ENCODE measurements at regions not wholly inside any gene's neighbourhood (a gene's known extent, or its start where the extent isn't known, plus 50 kb on each side); places are given as distances from the start of the nearest gene placed in this dataset.

DNA sequence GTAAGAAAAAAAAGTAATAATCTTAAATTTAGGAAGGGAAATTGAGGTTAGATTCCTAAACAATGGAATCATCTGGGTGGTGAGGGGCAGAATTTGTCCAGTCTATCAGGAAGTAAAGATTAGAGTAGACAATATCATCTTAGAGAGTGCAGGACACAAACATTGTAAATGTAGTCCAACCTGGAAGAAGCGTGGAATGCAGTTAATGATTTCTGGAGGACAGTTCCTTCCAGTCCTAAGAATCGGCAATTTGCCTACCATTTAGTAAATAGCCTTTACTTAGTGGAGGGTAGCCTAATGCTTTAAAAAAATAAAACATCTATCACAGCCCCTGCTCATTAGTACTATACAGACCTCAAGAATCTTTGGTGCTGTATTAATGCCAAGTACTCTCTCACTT lies 147.5 kb upstream of the TTC29 start:
- Histone ChIP-seq H3K9me3 (no peaks in the 10 kb centered on the region), H3K27me3 (replicated peaks; ENCODE audit: insufficient read depth) (no peaks in the 10 kb centered on the region), H3K4me3 (no peak overlapping the region), H3K4me1 (replicated peaks) (no peaks in the 10 kb centered on the region), H3K36me3 (no peaks in the 10 kb centered on the region), H3K27ac (no peak overlapping the region)
- 30% methylated on average over 2 of the region's 2 CpGs for WGBS
- no peak for DNase-seq (ENCODE audit: low spot score)
- TF ChIP-seq, protein P1, sequence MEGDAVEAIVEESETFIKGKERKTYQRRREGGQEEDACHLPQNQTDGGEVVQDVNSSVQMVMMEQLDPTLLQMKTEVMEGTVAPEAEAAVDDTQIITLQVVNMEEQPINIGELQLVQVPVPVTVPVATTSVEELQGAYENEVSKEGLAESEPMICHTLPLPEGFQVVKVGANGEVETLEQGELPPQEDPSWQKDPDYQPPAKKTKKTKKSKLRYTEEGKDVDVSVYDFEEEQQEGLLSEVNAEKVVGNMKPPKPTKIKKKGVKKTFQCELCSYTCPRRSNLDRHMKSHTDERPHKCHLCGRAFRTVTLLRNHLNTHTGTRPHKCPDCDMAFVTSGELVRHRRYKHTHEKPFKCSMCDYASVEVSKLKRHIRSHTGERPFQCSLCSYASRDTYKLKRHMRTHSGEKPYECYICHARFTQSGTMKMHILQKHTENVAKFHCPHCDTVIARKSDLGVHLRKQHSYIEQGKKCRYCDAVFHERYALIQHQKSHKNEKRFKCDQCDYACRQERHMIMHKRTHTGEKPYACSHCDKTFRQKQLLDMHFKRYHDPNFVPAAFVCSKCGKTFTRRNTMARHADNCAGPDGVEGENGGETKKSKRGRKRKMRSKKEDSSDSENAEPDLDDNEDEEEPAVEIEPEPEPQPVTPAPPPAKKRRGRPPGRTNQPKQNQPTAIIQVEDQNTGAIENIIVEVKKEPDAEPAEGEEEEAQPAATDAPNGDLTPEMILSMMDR (IDR thresholded peaks at IDR 0.05): no peak
- TF ChIP-seq POLR2AphosphoS5 (IDR thresholded peaks at IDR 0.05) (no peak), POLR2A (IDR thresholded peaks at IDR 0.05) (no peak)
- intact Hi-C loops (cut with DNase I): no loop called here

GRCh38 chr4:147094238-147094637 lies 148.6 kb upstream of the TTC29 start:
- Histone ChIP-seq H3K36me3 (no peaks in the 10 kb centered on the region), H3K27ac (no peak overlapping the region), H3K4me1 (replicated peaks) (no peaks in the 10 kb centered on the region), H3K4me3 (no peak overlapping the region), H3K9me3 (no peaks in the 10 kb centered on the region), H3K27me3 (replicated peaks; ENCODE audit: insufficient read depth) (no peaks in the 10 kb centered on the region)
- WGBS: 89% methylated on average over 2 of the region's 2 CpGs
- TF ChIP-seq POLR2A (IDR thresholded peaks at IDR 0.05) (no peak), POLR2AphosphoS5 (IDR thresholded peaks at IDR 0.05) (no peak)
- TF ChIP-seq, protein P1 (IDR thresholded peaks at IDR 0.05): no peak
- intact Hi-C loops (cut with DNase I): no loop called here
- no peak for DNase-seq (ENCODE audit: low spot score)

GRCh38 chr4:147096667-147097604 lies 151.3 kb upstream of the TTC29 start:
- Histone ChIP-seq H3K27ac (no peak overlapping the region), H3K27me3 (replicated peaks; ENCODE audit: insufficient read depth) (no peaks in the 10 kb centered on the region), H3K4me1 (replicated peaks) (no peaks in the 10 kb centered on the region), H3K36me3 (no peaks in the 10 kb centered on the region), H3K4me3 (no peak overlapping the region), H3K9me3 (no peaks in the 10 kb centered on the region)
- WGBS: 29% methylated on average over 6 of the region's 6 CpGs
- intact Hi-C loops (cut with DNase I): loop anchor here (5.0 kb wide), 2 partner anchors 80 to 755 kb away; no protein-coding TSS in a partner anchor
- no peak for DNase-seq (ENCODE audit: low spot score)
- no peak for TF ChIP-seq POLR2AphosphoS5 (IDR thresholded peaks at IDR 0.05)
- TF ChIP-seq, protein P1 (IDR thresholded peaks at IDR 0.05): peak; percentile 49 to 78 (median 77)

- DNase-seq (ENCODE audit: low spot score): no peak
- Histone ChIP-seq H3K27ac (no peak overlapping the region), H3K4me1 (replicated peaks) (no peaks in the 10 kb centered on the region), H3K27me3 (replicated peaks; ENCODE audit: insufficient read depth) (no peaks in the 10 kb centered on the region), H3K9me3 (no peaks in the 10 kb centered on the region), H3K4me3 (no peak overlapping the region), H3K36me3 (no peaks in the 10 kb centered on the region)
- WGBS: 70% methylated on average over 2 of the region's 2 CpGs
- intact Hi-C loops (cut with DNase I): no loop called here
- TF ChIP-seq POLR2A (IDR thresholded peaks at IDR 0.05): no peak
- TF ChIP-seq, protein P1 (IDR thresholded peaks at IDR 0.05): no peak
Observed at GRCh38 chr4:147101678-147102077, 156.0 kb upstream of the TTC29 start.

- Histone ChIP-seq H3K36me3 (no peaks in the 10 kb centered on the region), H3K27ac (no peak overlapping the region), H3K9me3 (no peaks in the 10 kb centered on the region), H3K4me1 (replicated peaks) (no peaks in the 10 kb centered on the region), H3K27me3 (replicated peaks; ENCODE audit: insufficient read depth) (no peaks in the 10 kb centered on the region), H3K4me3 (no peak overlapping the region)
- 80% methylated on average over 1 of the region's 1 CpG for WGBS
- TF ChIP-seq POLR2AphosphoS5 (IDR thresholded peaks at IDR 0.05) (no peak), POLR2A (IDR thresholded peaks at IDR 0.05) (no peak)
- TF ChIP-seq, protein P1 (IDR thresholded peaks at IDR 0.05): no peak
- no peak for DNase-seq (ENCODE audit: low spot score)
- intact Hi-C loops (cut with DNase I): no loop called here
Observed at GRCh38 chr4:147102596-147102995, 156.9 kb upstream of the TTC29 start.

Data from prostate gland (tissue), 2 donors.